ENCODE measurements at regions not wholly inside any gene's neighbourhood (a gene's known extent, or its start where the extent isn't known, plus 50 kb on each side); places are given as distances from the start of the nearest gene placed in this dataset.
A peak's percentile ranks its signal among the peaks of the same experiment; 100 is the strongest.
"Not testable (repeated sequence)": the region's sequence is repeated elsewhere in the genome, so short reads cannot be mapped to it uniquely, and the experiment has no call there.

DNA sequence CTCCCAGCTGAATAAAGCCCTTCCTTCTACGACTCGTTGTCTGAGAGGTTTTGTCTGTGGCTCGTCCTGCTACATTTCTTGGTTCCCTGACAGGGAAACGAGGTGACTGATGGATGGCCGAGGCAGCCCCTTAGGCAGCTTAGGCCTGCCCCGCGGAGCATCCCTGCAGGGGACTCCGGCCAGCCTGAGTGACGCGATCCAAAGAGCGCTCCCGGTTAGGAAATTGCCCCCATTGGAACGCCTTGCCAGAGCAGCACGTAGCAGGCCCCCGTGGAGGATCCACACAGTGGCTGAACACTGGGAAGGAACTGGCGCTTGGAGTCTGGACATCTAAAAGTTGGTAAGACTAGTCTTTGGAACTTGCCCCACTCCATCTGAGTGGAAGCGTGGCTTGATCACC is 296.8 kb upstream of the SGCG start:
- no peak overlapping the region for H4K91ac ChIP-seq (ENCODE audit: insufficient read depth, low read depth, low read length)
- H3K36me3 ChIP-seq (ENCODE audit: control insufficient read depth, insufficient read depth, low read length): no peaks in the 10 kb centered on the region
- no peak overlapping the region for H4K5ac ChIP-seq (ENCODE audit: low read depth, low read length)
- no peaks in the 10 kb centered on the region for H4K20me1 ChIP-seq (ENCODE audit: insufficient read depth, low read length)
- no peak overlapping the region for H3K23ac ChIP-seq (ENCODE audit: low read depth, low read length)
- H2AK9ac ChIP-seq (replicated peaks; ENCODE audit: low read depth, low read length, poor library complexity): no peak overlapping the region
- no peak overlapping the region for H3K4me3 ChIP-seq (ENCODE audit: insufficient read depth, low read depth, low read length)
- intact Hi-C loops (cut with micrococcal nuclease): no loop called here
- TF ChIP-seq RAD21 (IDR thresholded peaks at IDR 0.05; ENCODE audit: low read length): no peak
- ChIA-PET POLR2A (ENCODE audit: unreplicated experiment) (no interaction called here), CTCF (no interaction called here)
- H3K56ac ChIP-seq (ENCODE audit: extremely low read depth, insufficient read depth, low read length): no peak overlapping the region
- no peak overlapping the region for H2BK15ac ChIP-seq (ENCODE audit: low read depth, low read length)
- no peaks in the 10 kb centered on the region for H3K27me3 ChIP-seq (ENCODE audit: control insufficient read depth, insufficient read depth, low read length)
- no peaks in the 10 kb centered on the region for H3K79me1 ChIP-seq (ENCODE audit: low read depth in 1 of 2, low read length in 2 of 2)
- no peak for DNase-seq
- ATAC-seq (ENCODE audit: low read depth): no peak
- no TSS peak for BruUV-seq (replicated peaks)
- 89% methylated on average over 4 of the region's 17 CpGs; no CpG with 5 or more reads in 1 of the 2 experiments for whole genome bisulfite sequencing, 2 experiments (ENCODE audit: extremely low coverage in 2 of 2, insufficient read length in 1 of 2)
- H2AFZ ChIP-seq (replicated peaks; ENCODE audit: low read length, poor library complexity): no peak overlapping the region
- H3K4ac ChIP-seq (ENCODE audit: low read depth, low read length): no peak overlapping the region
- no peak overlapping the region for H2BK5ac ChIP-seq (ENCODE audit: low read depth, low read length, poor library complexity, severe bottlenecking)
- no peak overlapping the region for H3K18ac ChIP-seq (ENCODE audit: low read depth, low read length)
- no peak overlapping the region for H3K14ac ChIP-seq (replicated peaks; ENCODE audit: low read depth, low read length)
- no peak overlapping the region for H3K27ac ChIP-seq (ENCODE audit: insufficient read depth, low read length)
- no peaks in the 10 kb centered on the region for H3K9me1 ChIP-seq (ENCODE audit: insufficient read depth, low read length)
- dilution Hi-C loops (cut with HindIII; ENCODE audit: low sequenced_read_pairs, unreplicated experiment): no loop called here
- in situ Hi-C loops (cut with MboI; ENCODE audit: low sequenced_read_pairs): no loop called here
- no peaks in the 10 kb centered on the region for H3K9me3 ChIP-seq (ENCODE audit: control insufficient read depth, insufficient read depth, low read length)
- H3K4me2 ChIP-seq (ENCODE audit: low read depth, low read length): no peak overlapping the region
- no peaks in the 10 kb centered on the region for H3K4me1 ChIP-seq (ENCODE audit: control insufficient read depth, insufficient read depth, low read length)
- no peak overlapping the region for H2BK20ac ChIP-seq (ENCODE audit: low read depth, low read length)
- H4K8ac ChIP-seq (ENCODE audit: low read depth in 2 of 2, low read length in 2 of 2): no peak overlapping the region
- no peak overlapping the region for H2BK120ac ChIP-seq (ENCODE audit: low read depth, low read length)
- H2AK5ac ChIP-seq (ENCODE audit: low read depth, low read length): no peak overlapping the region
- no peak overlapping the region for H3K9ac ChIP-seq (ENCODE audit: low read depth, low read length)

DNA sequence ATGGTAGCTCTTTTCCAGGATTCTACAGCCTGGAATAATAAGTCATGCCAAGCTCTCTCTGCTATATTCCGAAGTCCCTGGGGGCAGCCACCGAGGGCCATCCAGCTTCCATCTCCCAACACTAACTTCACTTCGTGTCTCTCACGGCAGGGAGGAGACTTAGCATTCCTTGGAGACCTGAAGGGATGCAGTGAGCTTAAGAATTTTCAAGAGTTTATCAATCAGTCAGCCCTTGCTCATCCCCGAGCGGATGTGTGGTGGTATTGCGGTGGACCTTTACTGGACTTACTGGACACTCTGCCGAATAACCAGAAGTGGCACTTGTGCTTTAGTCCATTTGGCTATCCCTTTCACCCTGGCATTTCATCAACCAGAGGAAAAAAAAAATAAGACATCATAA is 294.7 kb upstream of the SGCG start:
- H3K4me2 ChIP-seq (ENCODE audit: low read depth, low read length); in situ Hi-C loops (cut with MboI; ENCODE audit: low sequenced_read_pairs); POLR2A ChIA-PET (ENCODE audit: unreplicated experiment); H3K18ac ChIP-seq (ENCODE audit: low read depth, low read length); H2BK20ac ChIP-seq (ENCODE audit: low read depth, low read length); CTCF ChIA-PET; H3K14ac ChIP-seq (replicated peaks; ENCODE audit: low read depth, low read length); H3K23ac ChIP-seq (ENCODE audit: low read depth, low read length); H3K4me1 ChIP-seq (ENCODE audit: control insufficient read depth, insufficient read depth, low read length); H3K27ac ChIP-seq (ENCODE audit: insufficient read depth, low read length); intact Hi-C loops (cut with micrococcal nuclease); BruUV-seq (replicated peaks); H3K4me3 ChIP-seq (ENCODE audit: insufficient read depth, low read depth, low read length); H2BK120ac ChIP-seq (ENCODE audit: low read depth, low read length); ATAC-seq (ENCODE audit: low read depth); H3K79me1 ChIP-seq (ENCODE audit: low read depth in 1 of 2, low read length in 2 of 2); H2AK5ac ChIP-seq (ENCODE audit: low read depth, low read length); H4K20me1 ChIP-seq (ENCODE audit: insufficient read depth, low read length); H3K4ac ChIP-seq (ENCODE audit: low read depth, low read length); dilution Hi-C loops (cut with HindIII; ENCODE audit: low sequenced_read_pairs, unreplicated experiment); H4K8ac ChIP-seq (ENCODE audit: low read depth in 2 of 2, low read length in 2 of 2); H2AFZ ChIP-seq (replicated peaks; ENCODE audit: low read length, poor library complexity); H3K9ac ChIP-seq (ENCODE audit: low read depth, low read length); H3K56ac ChIP-seq (ENCODE audit: extremely low read depth, insufficient read depth, low read length); H2BK15ac ChIP-seq (ENCODE audit: low read depth, low read length); H3K9me1 ChIP-seq (ENCODE audit: insufficient read depth, low read length); H3K9me3 ChIP-seq (ENCODE audit: control insufficient read depth, insufficient read depth, low read length); H3K36me3 ChIP-seq (ENCODE audit: control insufficient read depth, insufficient read depth, low read length); H2BK5ac ChIP-seq (ENCODE audit: low read depth, low read length, poor library complexity, severe bottlenecking); H4K5ac ChIP-seq (ENCODE audit: low read depth, low read length); H4K91ac ChIP-seq (ENCODE audit: insufficient read depth, low read depth, low read length); H2AK9ac ChIP-seq (replicated peaks; ENCODE audit: low read depth, low read length, poor library complexity); H3K27me3 ChIP-seq (ENCODE audit: control insufficient read depth, insufficient read depth, low read length): not testable (repeated sequence)
- DNase-seq: peak; percentile 2
- WGBS, 2 experiments (ENCODE audit: extremely low coverage in 2 of 2, insufficient read length in 1 of 2): 76% methylated on average over 2 of the region's 8 CpGs; no CpG with 5 or more reads in 1 of the 2 experiments
